ENCODE measurements at regions not wholly inside any gene's neighbourhood (a gene's known extent, or its start where the extent isn't known, plus 50 kb on each side); places are given as distances from the start of the nearest gene placed in this dataset.

GRCh38 chr5:163623524-163623923 is 118.1 kb downstream of the MAT2B start:
- DNase-seq = no peak

GRCh38 chr5:163623986-163624385 is 118.6 kb downstream of the MAT2B start:
- no peak for DNase-seq

GRCh38 chr5:163624431-163624830 is 119.0 kb downstream of the MAT2B start:
- DNase-seq = no peak

DNA sequence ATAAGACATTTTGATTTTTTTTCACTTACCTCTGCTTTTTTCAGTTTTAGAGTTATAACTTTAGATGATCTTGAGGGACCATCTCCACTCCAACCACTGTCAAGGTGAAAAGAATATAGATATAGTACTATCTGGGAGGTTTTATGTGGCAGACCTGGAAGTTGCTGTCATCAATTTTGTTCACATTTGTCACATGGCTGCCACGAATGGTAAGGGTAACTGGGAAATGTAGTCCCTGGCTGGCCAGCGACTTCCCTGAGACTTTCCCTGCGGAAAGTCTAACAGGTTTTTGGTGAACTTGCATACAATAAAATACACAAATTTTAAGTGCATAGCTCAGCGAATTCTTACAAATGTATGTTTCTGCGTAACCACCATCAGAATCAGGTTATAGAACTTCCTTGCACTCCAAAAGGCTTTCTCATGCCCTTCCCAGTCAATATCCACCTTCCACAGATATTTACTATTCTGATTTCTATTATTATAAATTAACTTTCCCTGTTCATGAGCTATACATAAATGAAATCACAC is 121.5 kb downstream of the MAT2B start:
- DNase-seq = no peak

- DNase-seq = no peak
Measured at GRCh38 chr5:163631856-163632255, 126.4 kb downstream of the MAT2B start.

GRCh38 chr5:163633926-163634460 is 128.6 kb downstream of the MAT2B start:
- no peak for DNase-seq

DNA sequence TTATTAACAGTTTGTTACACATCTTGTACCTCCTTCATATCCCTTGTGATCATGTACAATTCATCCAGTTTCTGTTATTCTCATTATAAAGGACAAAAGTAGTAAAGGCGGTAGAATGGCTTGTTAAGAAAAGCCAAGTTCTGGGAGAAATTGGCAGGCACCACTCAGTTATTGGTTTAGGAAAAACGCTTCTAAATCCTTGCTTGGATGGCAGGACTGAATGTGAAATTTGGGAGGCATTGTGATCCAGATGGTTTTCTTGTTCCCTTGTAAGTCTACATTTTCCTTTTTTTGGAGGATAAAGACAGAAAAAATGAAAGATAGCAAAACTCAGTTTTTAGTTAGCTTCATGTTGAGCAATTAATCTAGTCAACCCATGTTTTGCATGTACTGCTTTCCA is 130.2 kb downstream of the MAT2B start:
- DNase-seq = no peak

GRCh38 chr5:163642904-163643303 is 137.5 kb downstream of the MAT2B start:
- no peak for DNase-seq

GRCh38 chr5:163645421-163646416 is 140.3 kb downstream of the MAT2B start:
- DNase-seq = no peak

DNA sequence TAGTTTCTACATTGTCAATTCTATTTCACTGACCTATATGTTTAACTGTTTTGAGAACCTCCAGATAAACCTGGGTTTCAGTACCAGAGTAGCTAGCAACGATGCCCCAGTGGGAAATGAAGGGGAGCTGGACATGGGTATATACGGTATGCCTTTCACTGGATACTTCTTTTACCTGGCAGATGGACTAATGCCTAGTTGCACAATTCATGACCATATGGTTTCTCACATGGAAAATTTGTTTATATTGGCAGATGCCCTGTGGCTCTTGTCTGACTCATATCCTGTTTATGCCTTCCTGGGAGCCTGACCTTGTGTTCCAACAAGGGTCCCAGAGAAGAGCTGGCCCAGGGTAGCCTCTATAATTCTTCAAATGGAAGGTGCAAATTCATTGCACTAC is 144.1 kb downstream of the MAT2B start:
- DNase-seq = no peak

DNA sequence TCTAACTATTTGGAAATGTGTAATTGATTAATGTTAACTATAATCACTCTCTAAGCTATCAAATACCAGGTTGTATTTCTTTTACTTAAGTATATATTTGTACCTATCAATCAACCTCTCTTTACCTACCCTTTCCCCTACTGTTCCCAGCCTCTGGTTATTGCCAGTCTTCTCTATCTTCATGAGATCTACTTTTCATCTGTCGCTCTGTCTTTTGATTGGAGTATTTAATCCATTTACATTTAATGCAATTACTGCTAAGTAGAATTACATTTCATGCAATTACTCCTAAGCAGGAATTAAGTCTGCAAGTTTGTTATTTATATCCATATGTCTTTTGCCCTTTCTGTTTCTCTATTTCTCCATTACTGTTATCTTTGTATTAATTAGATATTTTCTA is 148.1 kb downstream of the MAT2B start:
- DNase-seq = no peak

DNA sequence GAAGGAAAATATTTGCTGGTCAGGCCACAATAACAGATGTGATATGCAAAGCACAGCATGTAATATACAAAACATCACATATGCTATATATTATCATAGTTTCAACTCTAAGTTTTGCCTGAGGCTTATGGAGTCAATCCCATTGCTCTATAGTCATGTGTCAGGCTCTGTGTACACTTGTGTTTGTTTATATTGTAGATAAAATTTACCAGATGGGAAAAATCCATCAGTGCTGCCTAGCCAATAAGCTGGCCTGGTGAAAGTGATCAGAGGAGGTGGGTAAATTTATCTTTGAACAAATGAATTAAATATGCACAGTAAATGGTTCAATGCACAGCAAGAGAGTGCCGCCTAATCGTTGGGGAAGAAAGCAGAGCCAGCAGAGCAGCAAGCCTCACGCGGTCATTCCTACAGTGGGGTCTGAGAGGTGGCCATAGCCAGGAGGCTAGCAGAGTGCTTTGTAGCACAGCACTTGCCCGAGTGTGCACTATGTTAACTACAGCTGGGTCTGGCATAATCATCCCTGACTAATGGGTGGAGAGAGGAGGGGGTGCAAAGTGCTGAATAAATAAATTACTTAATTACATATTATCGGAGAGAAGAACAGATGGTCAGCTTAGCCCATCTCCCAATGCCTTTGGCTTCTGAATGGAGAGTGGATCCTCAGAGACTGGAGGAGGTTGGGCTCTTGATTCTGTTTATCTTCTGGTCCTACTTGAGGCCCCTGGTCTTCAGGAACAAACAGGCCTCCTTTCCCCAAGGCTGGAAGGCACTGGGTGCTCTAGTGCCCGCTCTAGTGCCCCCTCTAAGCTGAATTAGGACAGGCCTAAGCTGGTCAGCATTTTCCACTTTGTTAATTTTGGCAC is 153.5 kb downstream of the MAT2B start:
- DNase-seq = no peak

GRCh38 chr5:163659568-163659902 is 154.1 kb downstream of the MAT2B start:
- no peak for DNase-seq

- DNase-seq = no peak
Measured at GRCh38 chr5:163660486-163660885, 155.1 kb downstream of the MAT2B start.

DNA sequence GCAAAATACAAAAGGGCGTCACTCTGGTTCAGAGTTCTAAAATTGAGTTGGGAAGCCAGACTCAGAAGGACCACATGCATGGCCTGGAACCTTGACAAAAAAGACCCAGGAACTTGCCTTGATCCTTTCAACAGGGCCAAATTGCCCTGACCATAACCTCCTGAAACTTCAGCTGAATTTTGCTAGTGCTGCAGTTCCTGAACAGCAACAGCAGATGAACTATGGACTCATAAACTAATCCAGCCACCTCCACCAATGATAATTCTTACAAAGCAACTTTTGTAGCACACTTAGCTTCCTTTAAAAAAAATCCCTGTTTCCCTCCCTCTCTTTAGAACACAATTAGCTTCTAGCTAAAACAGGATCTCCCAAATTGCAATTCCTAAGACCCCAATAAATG is 155.9 kb downstream of the MAT2B start:
- no peak for DNase-seq

GRCh38 chr5:163670036-163670435 is 164.6 kb downstream of the MAT2B start:
- DNase-seq = no peak

DNA sequence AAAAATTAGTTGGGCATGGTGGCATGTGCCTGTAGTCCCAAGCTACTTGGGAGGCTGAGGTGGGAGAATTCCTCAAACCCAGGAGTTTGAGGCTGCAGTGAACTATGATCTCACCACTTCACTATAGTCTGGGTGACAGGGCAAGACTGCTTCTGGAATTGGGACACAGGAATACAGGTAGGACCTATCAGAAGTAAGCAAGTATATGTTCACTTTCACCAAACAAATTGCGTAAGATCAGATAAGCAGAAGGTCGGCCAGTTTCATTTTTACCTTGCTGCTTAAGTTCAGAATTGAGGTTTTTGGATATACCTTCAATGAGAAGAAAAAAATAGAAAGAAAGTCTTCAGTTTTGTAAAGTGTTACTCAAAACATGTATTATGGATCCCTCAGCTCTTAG is 171.7 kb downstream of the MAT2B start:
- no peak for DNase-seq

DNA sequence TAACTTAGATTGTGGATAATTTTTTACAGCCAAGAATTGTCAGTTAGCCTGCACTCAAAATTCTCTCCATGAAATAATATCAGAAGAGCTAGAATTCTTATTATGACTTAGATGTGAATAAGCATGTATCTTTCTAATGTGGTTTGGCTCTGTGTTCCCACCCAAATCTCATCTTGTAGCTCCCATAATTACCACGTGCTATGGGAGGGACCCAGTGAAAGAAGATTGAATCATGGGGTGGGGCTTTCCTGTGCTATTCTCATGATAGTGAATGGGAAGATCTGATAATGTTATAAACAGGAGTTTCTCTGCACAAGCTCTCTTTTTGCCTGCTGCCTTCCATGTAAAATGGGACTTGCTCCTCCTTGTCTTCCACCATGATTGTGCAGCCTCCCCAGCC is 176.8 kb downstream of the MAT2B start:
- DNase-seq = no peak

DNA sequence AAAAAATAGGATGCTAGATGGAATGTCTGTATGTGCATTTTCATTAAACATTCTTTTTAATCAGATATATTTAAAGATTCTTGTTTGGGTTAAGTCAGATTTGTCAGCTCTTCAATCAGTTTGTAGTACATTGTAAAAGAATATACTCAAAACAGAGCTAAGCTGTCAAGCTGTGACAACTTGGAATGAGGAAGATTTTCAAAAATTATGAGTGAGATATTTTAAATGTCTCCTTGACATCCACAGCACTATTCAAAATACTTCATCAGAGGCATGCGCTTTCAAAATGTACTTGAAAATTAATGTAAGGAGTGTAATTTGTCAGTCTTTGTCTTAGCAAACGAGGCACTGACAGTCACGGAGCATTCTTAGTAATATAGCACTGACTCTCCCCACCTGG is 182.0 kb downstream of the MAT2B start:
- no peak for DNase-seq

DNA sequence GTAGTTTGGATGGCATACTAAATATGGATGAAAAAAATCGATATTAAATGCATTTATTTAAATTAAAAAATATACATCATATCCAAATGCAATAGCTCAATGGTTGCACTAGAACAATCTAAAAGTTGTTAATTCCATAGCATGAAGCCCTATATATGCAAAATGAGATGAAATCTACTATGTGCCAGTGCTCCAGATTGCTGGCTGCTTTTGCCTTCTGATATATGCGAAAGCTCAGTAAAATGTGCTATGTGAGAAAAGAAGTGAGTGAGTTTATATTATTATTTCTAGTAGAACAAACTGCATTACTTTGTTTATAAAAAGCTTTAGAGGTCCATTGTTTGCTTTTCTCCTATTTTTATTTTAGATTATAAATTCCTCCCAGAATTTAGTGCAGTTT is 186.7 kb downstream of the MAT2B start:
- DNase-seq = no peak

DNA sequence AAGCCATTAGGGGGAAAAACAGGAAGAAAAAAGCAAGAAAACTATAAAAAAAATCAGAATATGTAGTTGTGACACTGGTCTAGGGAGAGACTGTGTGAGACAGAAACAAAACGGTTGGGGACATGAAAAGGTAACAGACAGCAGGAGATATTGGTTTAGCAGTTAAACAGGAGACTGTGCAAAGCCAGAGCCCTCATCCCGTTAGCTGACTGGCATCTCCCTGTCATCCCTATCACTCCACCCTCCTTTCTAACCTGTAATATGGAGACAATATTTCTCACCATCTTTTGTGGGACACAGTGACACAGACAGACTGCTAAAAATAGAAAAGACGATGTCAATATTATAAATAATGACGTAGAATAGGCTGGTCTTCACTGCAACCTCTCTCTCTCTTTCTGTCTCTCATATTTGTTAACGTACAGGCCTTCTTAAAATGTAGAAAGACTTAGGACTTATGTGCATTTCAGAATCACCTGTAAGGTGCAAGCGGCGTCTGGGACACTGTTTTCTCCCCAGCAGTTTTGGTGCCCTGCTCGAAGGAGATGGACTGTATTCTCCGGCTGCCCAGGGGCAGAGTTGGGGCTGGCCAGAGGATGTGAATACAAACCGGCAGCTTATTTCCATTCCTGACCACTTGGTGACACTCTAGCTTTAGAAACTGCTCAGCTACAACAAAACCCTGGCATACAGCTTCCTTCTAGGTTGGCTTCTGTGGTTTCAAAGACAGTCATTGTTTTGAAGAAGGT is 190.6 kb downstream of the MAT2B start:
- peak; percentile 3 for DNase-seq

DNA sequence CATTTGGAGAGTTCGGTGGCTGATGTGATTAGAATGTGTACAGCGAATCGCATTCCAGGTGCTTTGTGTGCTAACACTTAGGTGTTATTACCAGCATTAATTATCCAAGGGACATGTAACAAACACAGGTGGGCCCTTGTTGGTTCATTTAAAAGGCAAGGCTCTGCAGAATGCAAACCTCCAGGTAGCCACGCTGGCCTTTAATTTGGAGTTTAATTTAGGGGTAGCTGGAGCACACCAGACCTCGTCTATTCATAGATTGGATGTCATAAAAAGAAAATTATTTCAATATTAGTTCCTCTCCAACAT is 191.1 kb downstream of the MAT2B start:
- no peak for DNase-seq

Measured in CD4-positive, alpha-beta T cell treated with Interleukin-4 for 4 hours (primary cell).